Neuronal stem cell (in vitro differentiated cells): ENCODE measurements at regions not wholly inside any gene's neighbourhood (a gene's known extent, or its start where the extent isn't known, plus 50 kb on each side); places are given as distances from the start of the nearest gene placed in this dataset.

ENCODE experiments used
- DNase-seq: peaks from one replicate; pipeline ENCODE4 v3.0.0-alpha.2; 2013; ENCODE audit warnings: low spot score
- H2AFZ ChIP-seq: one replicate; pipeline ENCODE4 v1.6.1; 2013; ENCODE audit warnings: mild to moderate bottlenecking, low read length, inconsistent platforms
- H2AK5ac ChIP-seq: 2 replicates; pipeline ENCODE4 v1.6.1; 2013; ENCODE audit warnings: low read depth, mild to moderate bottlenecking, inconsistent platforms, low read length, moderate library complexity, mixed read lengths
- H2BK120ac ChIP-seq: 2 replicates; pipeline ENCODE4 v1.6.1; 2013; ENCODE audit warnings: low read depth, mild to moderate bottlenecking, inconsistent platforms, low read length, moderate library complexity, mixed read lengths
- H2BK12ac ChIP-seq: one replicate; pipeline ENCODE4 v1.6.1; 2013; ENCODE audit warnings: low read length, inconsistent platforms
- H2BK15ac ChIP-seq: 2 replicates; pipeline ENCODE4 v1.6.1; 2013; ENCODE audit warnings: mild to moderate bottlenecking, low read length, inconsistent platforms, mixed read lengths
- H2BK5ac ChIP-seq: one replicate; pipeline ENCODE4 v1.6.1; 2013; ENCODE audit warnings: inconsistent platforms, mild to moderate bottlenecking, low read length, moderate library complexity
- H3K14ac ChIP-seq: one replicate; pipeline ENCODE4 v1.6.1; 2013; ENCODE audit warnings: low read length, inconsistent platforms
- H3K18ac ChIP-seq: 2 replicates; pipeline ENCODE4 v1.6.1; 2013; ENCODE audit warnings: low read length, inconsistent platforms
- H3K23ac ChIP-seq: 2 replicates; pipeline ENCODE4 v1.6.1; 2013; ENCODE audit warnings: low read depth, mild to moderate bottlenecking, mixed read lengths, low read length, inconsistent platforms; ENCODE audit not compliant: poor library complexity
- H3K27ac ChIP-seq: replicated peaks from 3 replicates; pipeline ENCODE4 v1.5.1; 2013; ENCODE audit warnings: low read length, inconsistent platforms
- H3K27me3 ChIP-seq, 3 experiments: 2 replicates each; pipeline ENCODE4 v1.6.1; 2013; ENCODE audit warnings: low read length in 3 of 3, mild to moderate bottlenecking in 2 of 3, inconsistent platforms in 1 of 3, low read depth in 1 of 3, mixed read lengths in 1 of 3, moderate library complexity in 1 of 3; ENCODE audit not compliant: control insufficient read depth in 3 of 3, insufficient read depth in 3 of 3
- H3K36me3 ChIP-seq, 2 donors: replicated peaks in 1 of 2; 2 replicates each; pipeline ENCODE4 v1.6.1; 2013; ENCODE audit warnings: low read length in 2 of 2; ENCODE audit not compliant: control insufficient read depth in 2 of 2, insufficient read depth in 2 of 2
- H3K4ac ChIP-seq: 2 replicates; pipeline ENCODE4 v1.6.1; 2013; ENCODE audit warnings: inconsistent platforms, mild to moderate bottlenecking, low read length, moderate library complexity
- H3K4me1 ChIP-seq, 2 donors: 1 replicate in 1 of 2; 2 replicates in 1 of 2; pipeline ENCODE4 v1.6.1; 2013; ENCODE audit warnings: low read length in 2 of 2, low read depth in 1 of 2; ENCODE audit not compliant: control insufficient read depth in 2 of 2, insufficient read depth in 1 of 2
- H3K4me2 ChIP-seq: one replicate; pipeline ENCODE4 v1.6.1; 2013; ENCODE audit warnings: mild to moderate bottlenecking, low read length, inconsistent platforms; ENCODE audit not compliant: insufficient read depth, poor library complexity, severe bottlenecking
- H3K4me3 ChIP-seq, 2 donors: 2 replicates each; pipeline ENCODE4 v1.5.1; 2013; ENCODE audit warnings: low read length in 2 of 2, mild to moderate bottlenecking in 2 of 2, inconsistent platforms in 1 of 2, moderate library complexity in 1 of 2
- H3K79me1 ChIP-seq: one replicate; pipeline ENCODE4 v1.6.1; 2013; ENCODE audit warnings: low read depth, mild to moderate bottlenecking, inconsistent platforms, low read length, moderate library complexity
- H3K9ac ChIP-seq: one replicate; pipeline ENCODE4 v1.6.1; 2013; ENCODE audit warnings: mild to moderate bottlenecking, low read depth, low read length, inconsistent platforms; ENCODE audit not compliant: poor library complexity
- H3K9me3 ChIP-seq, 2 donors: replicated peaks in 1 of 2; 2 replicates each; pipeline versions ENCODE3 to v1.6.1; 2013; ENCODE audit warnings: low read length in 2 of 2, mild to moderate bottlenecking in 2 of 2, inconsistent platforms in 1 of 2, low read depth in 1 of 2, mixed read lengths in 1 of 2, moderate library complexity in 1 of 2; ENCODE audit not compliant: control insufficient read depth in 2 of 2, insufficient read depth in 1 of 2
- H4K8ac ChIP-seq: one replicate; pipeline ENCODE4 v1.6.1; 2013; ENCODE audit warnings: low read depth, mild to moderate bottlenecking, inconsistent platforms, low read length, moderate library complexity
- H4K91ac ChIP-seq: one replicate; pipeline ENCODE4 v1.6.1; 2013; ENCODE audit warnings: low read length, low read depth, mild to moderate bottlenecking, inconsistent platforms; ENCODE audit not compliant: poor library complexity
- WGBS, 2 donors: extraction: QIAGEN DNeasy Blood & Tissue Kit; methylation state at CpG; one replicate each; pipeline ENCODE4 v1.1.7; 2013; ENCODE audit warnings: missing lambda C conversion rate in 2 of 2, mixed read lengths in 1 of 2; ENCODE audit not compliant: insufficient read length in 2 of 2, insufficient replicate concordance in 1 of 2; ENCODE audit errors: extremely low coverage in 2 of 2; 5-methylcytosine and 5-hydroxymethylcytosine counted together

DNA sequence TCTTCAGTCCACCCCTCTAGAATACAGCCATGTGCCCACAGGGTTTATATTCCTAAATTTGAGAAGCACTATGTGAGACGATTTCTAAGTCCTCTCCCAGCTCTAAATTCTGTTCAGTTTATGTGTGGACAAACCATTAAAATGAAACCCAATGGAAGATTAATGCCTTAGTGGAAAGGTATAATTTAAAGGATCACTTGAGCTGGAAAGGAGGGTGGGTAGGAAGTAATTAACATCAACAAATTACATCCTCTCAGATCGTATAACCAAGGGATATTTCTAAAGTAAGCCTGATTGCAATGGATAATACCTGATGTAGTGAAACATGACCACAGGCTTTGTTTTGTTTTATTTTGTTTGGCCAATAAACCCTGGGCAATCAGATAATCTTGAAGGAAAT is 511.0 kb upstream of the COBL start:
- H3K18ac ChIP-seq, result no peak overlapping the region
- peaks cover 0 to 9% of the 10 kb centered on the region in 2 donors for H3K4me1 ChIP-seq
- H2BK12ac ChIP-seq, result no peak overlapping the region
- no CpG with 5 or more reads among the region's 2 CpGs for WGBS, 2 donors
- H3K36me3 ChIP-seq, result no peaks in the 10 kb centered on the region
- H3K14ac ChIP-seq, result no peak overlapping the region
- no peak overlapping the region for H2BK5ac ChIP-seq
- H3K23ac ChIP-seq, result no peak overlapping the region
- no peak overlapping the region for H3K4me3 ChIP-seq
- no peak overlapping the region for H2AFZ ChIP-seq
- H3K27ac ChIP-seq, result no peak overlapping the region
- no peak overlapping the region for H2BK15ac ChIP-seq
- H3K4me2 ChIP-seq, result no peak overlapping the region
- no peaks in the 10 kb centered on the region for H3K79me1 ChIP-seq
- DNase-seq, result no peak
- H2AK5ac ChIP-seq, result no peak overlapping the region
- H3K27me3 ChIP-seq, result no peaks in the 10 kb centered on the region
- H3K9ac ChIP-seq, result no peak overlapping the region
- no peak overlapping the region for H3K4ac ChIP-seq
- no peak overlapping the region for H2BK120ac ChIP-seq
- peaks cover 0 to 8% of the 10 kb centered on the region in 2 donors for H3K9me3 ChIP-seq
- no peak overlapping the region for H4K8ac ChIP-seq
- no peak overlapping the region for H4K91ac ChIP-seq

DNA sequence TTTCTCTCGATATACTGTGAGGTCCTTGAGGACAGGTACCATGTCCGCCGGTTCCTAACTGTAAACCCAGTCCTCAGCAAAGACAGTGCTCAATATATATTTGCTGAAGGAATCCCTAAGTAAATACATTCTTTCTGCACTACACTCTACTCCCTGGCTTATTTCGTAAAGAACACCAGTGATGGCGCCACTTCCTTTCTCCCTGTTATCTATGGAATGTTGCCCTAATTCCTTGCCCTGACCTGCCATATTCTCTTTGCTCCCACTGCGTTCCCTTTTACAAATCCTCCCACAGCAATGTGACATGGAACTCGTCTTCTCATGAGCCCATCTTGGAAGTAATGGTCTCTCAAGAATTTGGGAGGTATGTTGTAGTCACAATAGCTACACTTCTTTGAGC is 507.4 kb upstream of the COBL start:
- H2AFZ ChIP-seq, result no peak overlapping the region
- no CpG with 5 or more reads among the region's 7 CpGs for WGBS, 2 donors
- peaks cover 0 to 9% of the 10 kb centered on the region in 2 donors for H3K4me1 ChIP-seq
- no peak overlapping the region for H3K4me3 ChIP-seq
- no peak overlapping the region for H3K14ac ChIP-seq
- DNase-seq, result no peak
- no peaks in the 10 kb centered on the region for H3K27me3 ChIP-seq
- no peak overlapping the region for H2AK5ac ChIP-seq
- no peak overlapping the region for H2BK12ac ChIP-seq
- no peak overlapping the region for H3K9ac ChIP-seq
- no peak overlapping the region for H4K8ac ChIP-seq
- H3K18ac ChIP-seq, result no peak overlapping the region
- no peak overlapping the region for H3K27ac ChIP-seq
- H3K4me2 ChIP-seq, result no peak overlapping the region
- peaks cover 0 to 15% of the 10 kb centered on the region in 2 donors for H3K9me3 ChIP-seq
- H2BK15ac ChIP-seq, result no peak overlapping the region
- H3K4ac ChIP-seq, result no peak overlapping the region
- no peak overlapping the region for H2BK120ac ChIP-seq
- H2BK5ac ChIP-seq, result no peak overlapping the region
- no peaks in the 10 kb centered on the region for H3K36me3 ChIP-seq
- no peaks in the 10 kb centered on the region for H3K79me1 ChIP-seq
- no peak overlapping the region for H3K23ac ChIP-seq
- H4K91ac ChIP-seq, result no peak overlapping the region

DNA sequence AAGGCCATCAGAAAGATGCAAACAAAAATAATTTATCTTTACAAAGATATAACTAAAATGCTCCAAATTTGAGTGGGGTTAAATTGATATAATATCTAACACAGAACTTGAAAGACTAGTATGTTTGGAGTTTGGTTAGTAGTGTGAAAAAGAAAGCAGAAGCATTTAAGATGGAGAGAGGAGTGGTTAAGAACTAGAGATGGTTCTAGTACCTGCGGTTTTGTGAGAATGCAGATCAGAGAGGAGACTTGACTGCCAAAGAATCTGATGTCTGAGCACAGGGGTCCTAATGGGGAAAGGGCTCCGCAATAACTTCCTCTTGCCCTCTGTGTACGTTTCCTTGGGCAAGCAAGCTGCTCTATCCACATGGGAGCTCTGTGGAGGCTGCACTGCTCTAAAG is 506.8 kb upstream of the COBL start:
- Histone ChIP-seq H4K8ac (no peak overlapping the region), H3K4me1 (peaks cover 0 to 9% of the 10 kb centered on the region in 2 donors), H3K4me2 (no peak overlapping the region), H3K23ac (no peak overlapping the region), H3K36me3 (no peaks in the 10 kb centered on the region), H3K4ac (no peak overlapping the region), H3K79me1 (no peaks in the 10 kb centered on the region), H3K14ac (no peak overlapping the region), H2BK12ac (no peak overlapping the region), H3K4me3 (no peak overlapping the region), H2BK15ac (no peak overlapping the region), H3K27ac (no peak overlapping the region), H3K27me3 (no peaks in the 10 kb centered on the region), H3K9ac (no peak overlapping the region), H4K91ac (no peak overlapping the region), H2AK5ac (no peak overlapping the region), H2BK5ac (no peak overlapping the region), H3K18ac (no peak overlapping the region), H3K9me3 (peaks cover 0 to 15% of the 10 kb centered on the region in 2 donors), H2BK120ac (no peak overlapping the region), H2AFZ (no peak overlapping the region)
- no peak for DNase-seq
- WGBS, 2 donors, result no CpG with 5 or more reads among the region's 3 CpGs

DNA sequence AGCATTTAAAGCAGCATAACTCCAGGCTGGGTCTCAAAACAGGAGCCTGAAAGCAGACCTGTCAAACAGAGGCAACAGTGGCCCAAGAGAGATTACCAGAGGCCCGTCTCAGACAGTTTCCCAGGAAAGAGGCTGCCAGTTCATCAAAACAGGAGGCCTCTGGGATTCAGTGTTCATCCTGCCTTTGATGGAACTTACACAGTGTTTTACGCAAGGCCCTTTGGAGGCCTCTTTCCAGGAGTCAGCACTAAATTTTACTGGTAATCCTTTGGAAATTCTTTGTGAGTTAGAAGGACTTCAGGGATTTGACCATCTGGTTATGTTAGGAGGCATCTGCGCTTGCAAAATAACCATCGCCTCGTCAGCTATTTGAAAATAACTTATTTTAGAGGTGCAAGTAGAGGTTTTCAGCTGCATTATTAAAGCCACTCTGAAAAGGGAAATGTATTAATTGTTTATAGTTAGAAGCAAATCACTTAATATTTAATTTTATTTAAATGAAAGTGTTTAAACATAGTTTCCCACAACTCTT is 501.2 kb upstream of the COBL start:
- H3K27ac ChIP-seq, result no peak overlapping the region
- WGBS, 2 donors, result no CpG with 5 or more reads among the region's 5 CpGs
- H3K18ac ChIP-seq, result no peak overlapping the region

More for the DNA sequence above, 501.2 kb upstream of the COBL start:
- Histone ChIP-seq H2BK12ac (no peak overlapping the region), H3K14ac (no peak overlapping the region), H3K4me3 (no peak overlapping the region), H3K23ac (no peak overlapping the region), H3K4ac (no peak overlapping the region), H3K79me1 (no peaks in the 10 kb centered on the region), H3K36me3 (no peaks in the 10 kb centered on the region), H3K4me1 (no peaks in the 10 kb centered on the region), H3K4me2 (no peak overlapping the region), H4K8ac (no peak overlapping the region), H2BK15ac (no peak overlapping the region), H2BK5ac (no peak overlapping the region), H3K27me3 (no peaks in the 10 kb centered on the region), H2AFZ (peak overlapping the region; percentile 54), H2BK120ac (no peak overlapping the region), H4K91ac (no peak overlapping the region), H3K9me3 (peaks cover 0 to 12% of the 10 kb centered on the region in 2 donors), H2AK5ac (no peak overlapping the region), H3K9ac (no peak overlapping the region)
- no peak for DNase-seq
